Uterus (tissue), 2 donors: ENCODE measurements at regions not wholly inside any gene's neighbourhood (a gene's known extent, or its start where the extent isn't known, plus 50 kb on each side); places are given as distances from the start of the nearest gene placed in this dataset.

ENCODE experiments used
- POLR2A ChIP-seq, 2 donors: fragments of 450-650 bp; IDR thresholded peaks; one replicate each; pipeline ENCODE4 v1.6.1; 2016; ENCODE audit warnings: antibody characterized with exemption in 2 of 2, mild to moderate bottlenecking in 1 of 2, moderate library complexity in 1 of 2
- TF ChIP-seq, protein P1 (sequence below), 4 experiments: fragments of 200-600 bp in 2 of 4; fragments of 450-650 bp in 2 of 4; sonication (generic) in 2 of 4; IDR thresholded peaks; one replicate each; pipeline ENCODE4 v1.5.1; 2016 to 2019; ENCODE audit warnings: antibody characterized with exemption in 4 of 4, mild to moderate bottlenecking in 2 of 4, moderate library complexity in 1 of 4

DNA sequence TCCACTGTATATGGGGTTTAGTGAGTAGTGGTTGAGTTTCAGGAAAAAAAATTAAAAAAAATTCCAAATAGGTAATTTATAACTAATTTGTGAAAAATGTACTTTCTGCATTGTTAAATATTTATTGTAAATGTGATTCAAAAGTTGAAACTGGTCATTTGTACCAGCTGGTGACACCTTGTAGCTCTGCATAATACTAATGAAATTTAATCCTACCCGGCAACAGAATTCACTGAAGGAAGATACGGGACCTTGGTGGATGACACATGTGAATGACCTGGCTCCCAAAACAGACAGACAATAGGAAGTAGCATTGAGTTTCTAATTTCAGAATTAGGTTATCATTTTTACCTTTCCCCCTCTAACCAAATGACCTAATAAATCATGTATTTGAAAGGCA is 73.8 kb downstream of the SLITRK6 start:
- TF ChIP-seq, protein P1, sequence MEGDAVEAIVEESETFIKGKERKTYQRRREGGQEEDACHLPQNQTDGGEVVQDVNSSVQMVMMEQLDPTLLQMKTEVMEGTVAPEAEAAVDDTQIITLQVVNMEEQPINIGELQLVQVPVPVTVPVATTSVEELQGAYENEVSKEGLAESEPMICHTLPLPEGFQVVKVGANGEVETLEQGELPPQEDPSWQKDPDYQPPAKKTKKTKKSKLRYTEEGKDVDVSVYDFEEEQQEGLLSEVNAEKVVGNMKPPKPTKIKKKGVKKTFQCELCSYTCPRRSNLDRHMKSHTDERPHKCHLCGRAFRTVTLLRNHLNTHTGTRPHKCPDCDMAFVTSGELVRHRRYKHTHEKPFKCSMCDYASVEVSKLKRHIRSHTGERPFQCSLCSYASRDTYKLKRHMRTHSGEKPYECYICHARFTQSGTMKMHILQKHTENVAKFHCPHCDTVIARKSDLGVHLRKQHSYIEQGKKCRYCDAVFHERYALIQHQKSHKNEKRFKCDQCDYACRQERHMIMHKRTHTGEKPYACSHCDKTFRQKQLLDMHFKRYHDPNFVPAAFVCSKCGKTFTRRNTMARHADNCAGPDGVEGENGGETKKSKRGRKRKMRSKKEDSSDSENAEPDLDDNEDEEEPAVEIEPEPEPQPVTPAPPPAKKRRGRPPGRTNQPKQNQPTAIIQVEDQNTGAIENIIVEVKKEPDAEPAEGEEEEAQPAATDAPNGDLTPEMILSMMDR (IDR thresholded peaks at IDR 0.05) = no peak
- no peak for TF ChIP-seq POLR2A (IDR thresholded peaks at IDR 0.05)
